Fibroblast of villous mesenchyme (primary cell): ENCODE measurements at regions not wholly inside any gene's neighbourhood (a gene's known extent, or its start where the extent isn't known, plus 50 kb on each side); places are given as distances from the start of the nearest gene placed in this dataset.

Source experiments
- DNase-seq: peaks from one replicate; pipeline ENCODE4 v3.0.0-alpha.2; 2010; ENCODE audit warnings: low read depth
- H3K4me3 ChIP-seq: 2 replicates; pipeline ENCODE4 v1.5.1; 2011; ENCODE audit warnings: low read depth, mild to moderate bottlenecking, low read length
- CTCF ChIP-seq: IDR thresholded peaks from 2 replicates; pipeline ENCODE4 v1.5.1; 2012; ENCODE audit warnings: low read depth, mild to moderate bottlenecking, low read length; ENCODE audit not compliant: insufficient read depth

GRCh38 chr2:70036290-70036689 is 51.0 kb upstream of the PCBP1 start:
- H3K4me3 ChIP-seq, result no peak overlapping the region
- DNase-seq, result no peak
- no peak for TF ChIP-seq CTCF

- H3K4me3 ChIP-seq, result no peak overlapping the region
- no peak for TF ChIP-seq CTCF
- peak; percentile 56 for DNase-seq
Measured at GRCh38 chr2:70035344-70035844, 51.9 kb upstream of the PCBP1 start.

- TF ChIP-seq CTCF, result no peak
- DNase-seq, result peak; percentile 73
- no peak overlapping the region for H3K4me3 ChIP-seq
Measured at GRCh38 chr2:70030724-70031420, 56.4 kb upstream of the PCBP1 start.

GRCh38 chr2:70029814-70030409 is 57.4 kb upstream of the PCBP1 start:
- no peak for TF ChIP-seq CTCF
- peak; percentile 90 for DNase-seq
- H3K4me3 ChIP-seq, result no peak overlapping the region

GRCh38 chr2:70024284-70024683 is 62.9 kb upstream of the ASPRV1 start:
- DNase-seq, result no peak
- H3K4me3 ChIP-seq, result no peak overlapping the region
- no peak for TF ChIP-seq CTCF

- TF ChIP-seq CTCF, result no peak
- no peak overlapping the region for H3K4me3 ChIP-seq
- peak; percentile 20 for DNase-seq
Measured at GRCh38 chr2:70019096-70019495, 57.7 kb upstream of the ASPRV1 start.
